Astrocyte (in vitro differentiated cells and primary cell): ENCODE measurements at regions not wholly inside any gene's neighbourhood (a gene's known extent, or its start where the extent isn't known, plus 50 kb on each side); places are given as distances from the start of the nearest gene placed in this dataset.

Experiments
- DNase-seq: peaks from one replicate; pipeline ENCODE4 v3.0.0-alpha.2; 2010; ENCODE audit warnings: low read depth
- FAIRE-seq: peaks from 2 replicates; lab custom pipeline; 2011; peaks lifted over from hg19 to GRCh38; lab: Jason Lieb, UNC
- H2AFZ ChIP-seq: 2 replicates; pipeline ENCODE4 v1.6.0; 2012; ENCODE audit warnings: low read depth, low read length, inconsistent platforms
- H3K27ac ChIP-seq: 2 replicates; pipeline ENCODE4 v1.5.1; 2011; ENCODE audit warnings: low read depth, low read length, inconsistent platforms
- H3K27me3 ChIP-seq: 2 replicates; pipeline ENCODE4 v1.6.0; 2011; ENCODE audit warnings: low read length, inconsistent platforms; ENCODE audit not compliant: insufficient read depth
- H3K36me3 ChIP-seq: 2 replicates; pipeline ENCODE4 v1.5.1; 2011; ENCODE audit warnings: low read length, inconsistent platforms; ENCODE audit not compliant: insufficient read depth
- H3K4me1 ChIP-seq: 2 replicates; pipeline ENCODE4 v1.5.1; 2011; ENCODE audit warnings: low read length, inconsistent platforms; ENCODE audit not compliant: insufficient read depth
- H3K4me2 ChIP-seq: 2 replicates; pipeline ENCODE4 v1.6.0; 2012; ENCODE audit warnings: low read length, inconsistent platforms
- H3K4me3 ChIP-seq: 2 replicates; pipeline ENCODE4 v1.5.1; 2011; ENCODE audit warnings: low read depth, mild to moderate bottlenecking, low read length, inconsistent platforms; ENCODE audit not compliant: insufficient read depth
- H3K79me2 ChIP-seq: 2 replicates; pipeline ENCODE4 v1.6.0; 2012; ENCODE audit warnings: mild to moderate bottlenecking, low read length, inconsistent platforms; ENCODE audit not compliant: insufficient read depth
- H3K9ac ChIP-seq: 2 replicates; pipeline ENCODE4 v1.6.0; 2012; ENCODE audit warnings: mild to moderate bottlenecking, low read length, inconsistent platforms
- H3K9me3 ChIP-seq: 2 replicates; pipeline ENCODE4 v1.5.1; 2012; ENCODE audit warnings: low read depth, mild to moderate bottlenecking, low read length, inconsistent platforms; ENCODE audit not compliant: insufficient read depth
- H4K20me1 ChIP-seq: 2 replicates; pipeline ENCODE4 v1.6.0; 2012; ENCODE audit warnings: low read length, inconsistent platforms; ENCODE audit not compliant: insufficient read depth
- H3K27ac Mint-ChIP-seq: one replicate; pipeline ENCODE4 v1.8.0; 2021; ENCODE audit warnings: mild to moderate bottlenecking, mixed read lengths; ENCODE audit not compliant: unreplicated experiment
- H3K27me3 Mint-ChIP-seq: one replicate; pipeline ENCODE4 v1.8.0; 2021; ENCODE audit warnings: low read depth, mixed read lengths; ENCODE audit not compliant: unreplicated experiment
- H3K36me3 Mint-ChIP-seq: one replicate; pipeline ENCODE4 v1.8.0; 2021; ENCODE audit warnings: low read depth, mixed read lengths; ENCODE audit not compliant: unreplicated experiment
- H3K4me1 Mint-ChIP-seq: one replicate; pipeline ENCODE4 v1.8.0; 2021; ENCODE audit warnings: low read depth, mixed read lengths; ENCODE audit not compliant: unreplicated experiment
- H3K4me3 Mint-ChIP-seq: one replicate; pipeline ENCODE4 v1.8.0; 2021; ENCODE audit warnings: mild to moderate bottlenecking, moderate library complexity, mixed read lengths; ENCODE audit not compliant: unreplicated experiment
- H3K9me3 Mint-ChIP-seq: one replicate; pipeline ENCODE4 v1.8.0; 2021; ENCODE audit warnings: mild to moderate bottlenecking, mixed read lengths; ENCODE audit not compliant: unreplicated experiment
- CTCF ChIP-seq: IDR thresholded peaks from 2 replicates; pipeline ENCODE4 v1.5.1; 2011; ENCODE audit warnings: low read depth, mild to moderate bottlenecking, inconsistent platforms, low read length, moderate library complexity; ENCODE audit not compliant: insufficient read depth
- EZH2 ChIP-seq: IDR thresholded peaks from 2 replicates; pipeline ENCODE4 v1.6.1; 2012; ENCODE audit warnings: mild to moderate bottlenecking, low read length, inconsistent platforms; ENCODE audit not compliant: insufficient read depth

- FAIRE-seq (no peak), DNase-seq (no peak)
- Histone ChIP-seq H4K20me1 (no peaks in the 10 kb centered on the region), H3K36me3 (no peaks in the 10 kb centered on the region), H3K9me3 (no peaks in the 10 kb centered on the region), H3K9ac (no peak overlapping the region), H3K4me1 (no peaks in the 10 kb centered on the region), H3K79me2 (no peaks in the 10 kb centered on the region), H2AFZ (no peak overlapping the region), H3K4me2 (no peak overlapping the region), H3K4me3 (no peak overlapping the region), H3K27ac (no peak overlapping the region), H3K27me3 (peaks cover 3% of the 10 kb centered on the region)
- H3K27ac Mint-ChIP-seq: no peak overlapping the region
- no peak overlapping the region for H3K4me3 Mint-ChIP-seq
- H3K4me1 Mint-ChIP-seq: peaks cover 6% of the 10 kb centered on the region
- peaks cover 2% of the 10 kb centered on the region for H3K27me3 Mint-ChIP-seq
- peaks cover 11% of the 10 kb centered on the region for H3K9me3 Mint-ChIP-seq
- no peak for TF ChIP-seq CTCF
- no peak for TF ChIP-seq EZH2
- H3K36me3 Mint-ChIP-seq: peaks cover 3% of the 10 kb centered on the region
Observed at GRCh38 chr9:87323928-87324327, 173.7 kb upstream of the DAPK1 start.

GRCh38 chr9:87324613-87325194, 173.0 kb upstream of the DAPK1 start:
- TF ChIP-seq CTCF (peak; percentile 69), EZH2 (no peak)
- Mint-ChIP-seq H3K27ac (no peak overlapping the region), H3K4me3 (no peak overlapping the region), H3K4me1 (peaks cover 6% of the 10 kb centered on the region), H3K9me3 (peaks cover 9% of the 10 kb centered on the region), H3K27me3 (peaks cover 2% of the 10 kb centered on the region), H3K36me3 (peaks cover under 1% of the 10 kb centered on the region)
- no peak overlapping the region for H3K4me2 ChIP-seq
- no peaks in the 10 kb centered on the region for H3K36me3 ChIP-seq
- peak; percentile 26 for DNase-seq
- peaks cover 3% of the 10 kb centered on the region for H3K27me3 ChIP-seq
- no peak overlapping the region for H3K27ac ChIP-seq
- FAIRE-seq: peak; percentile 97
- H4K20me1 ChIP-seq: no peaks in the 10 kb centered on the region
- H3K4me1 ChIP-seq: no peaks in the 10 kb centered on the region
- H3K9ac ChIP-seq: no peak overlapping the region
- no peaks in the 10 kb centered on the region for H3K79me2 ChIP-seq
- H3K9me3 ChIP-seq: no peaks in the 10 kb centered on the region
- H2AFZ ChIP-seq: no peak overlapping the region
- H3K4me3 ChIP-seq: no peak overlapping the region

GRCh38 chr9:87327575-87328125, 170.0 kb upstream of the DAPK1 start:
- Mint-ChIP-seq H3K36me3 (no peaks in the 10 kb centered on the region), H3K4me1 (peaks cover 6% of the 10 kb centered on the region), H3K4me3 (no peak overlapping the region), H3K9me3 (peaks cover 24% of the 10 kb centered on the region), H3K27ac (no peak overlapping the region), H3K27me3 (peaks cover 2% of the 10 kb centered on the region)
- H3K9me3 ChIP-seq: peaks cover 6% of the 10 kb centered on the region
- no peak for TF ChIP-seq CTCF
- no peak for TF ChIP-seq EZH2
- peaks cover 3% of the 10 kb centered on the region for H3K27me3 ChIP-seq
- DNase-seq (no peak), FAIRE-seq (no peak)
- no peaks in the 10 kb centered on the region for H3K79me2 ChIP-seq
- H3K36me3 ChIP-seq: no peaks in the 10 kb centered on the region
- no peaks in the 10 kb centered on the region for H3K4me1 ChIP-seq
- H2AFZ ChIP-seq: no peak overlapping the region
- H3K9ac ChIP-seq: no peak overlapping the region
- H3K27ac ChIP-seq: no peak overlapping the region
- no peak overlapping the region for H3K4me3 ChIP-seq
- no peaks in the 10 kb centered on the region for H4K20me1 ChIP-seq
- no peak overlapping the region for H3K4me2 ChIP-seq
